K562 (cell line): ENCODE measurements at regions not wholly inside any gene's neighbourhood (a gene's known extent, or its start where the extent isn't known, plus 50 kb on each side); places are given as distances from the start of the nearest gene placed in this dataset.

Experiments used
- ATAC-seq: fragments of 200-7000 bp; cut with Tn5 transposase; 3 replicates; pipeline ENCODE4 v1.9.1; 2020; ENCODE audit warnings: moderate library complexity
- BruUV-seq: library from RNA; stranded (reverse); fragments of 400-500 nt; replicated peaks from 2 replicates; lab custom pipeline; 2021; lab: Mats Ljungman, UMichigan
- CTCF ChIA-PET: fragments of 300-600 bp; formaldehyde crosslinking; extraction: SDS; loops from one replicate; lab custom pipeline; 2021; ENCODE audit warnings: low intra/inter-chr PET ratio; lab: Yijun Ruan, JAX
- POLR2A ChIA-PET: fragments of 300-600, 350-650 bp; sonication (Branson Sonifier 250); formaldehyde crosslinking; extraction: SDS; loops from one replicate; lab custom pipeline; 2021; ENCODE audit warnings: antibody characterized with exemption, inconsistent platforms; lab: Yijun Ruan, JAX
- DNase-seq, 4 experiments: peaks; one replicate each; pipeline versions ENCODE4 v3.0.0 to v3.0.0-alpha.2; 2011 to 2018; ENCODE audit warnings: low spot score in 3 of 4, mixed read lengths in 3 of 4; ENCODE audit errors: extremely low read depth in 1 of 4
- FAIRE-seq: peaks from 2 replicates; lab custom pipeline; 2011; peaks lifted over from hg19 to GRCh38; lab: Jason Lieb, UNC
- H2AFZ ChIP-seq: 2 replicates; pipeline ENCODE4 v1.6.0; 2011; ENCODE audit warnings: low read depth, low read length, control low read depth, inconsistent platforms
- H3K27ac ChIP-seq: fragments of 200-600 bp; 3 replicates; pipeline ENCODE4 v1.8.0; 2011; ENCODE audit warnings: low read depth, mild to moderate bottlenecking, control low read depth, inconsistent platforms, low read length, moderate library complexity, mixed read lengths; ENCODE audit errors: extremely low read depth
- H3K27me3 ChIP-seq, 2 experiments: fragments of 300-600 bp in 1 of 2; 2 replicates in 1 of 2; 3 replicates in 1 of 2; pipeline versions ENCODE4 v1.6.0 to v1.8.0; 2011; ENCODE audit warnings: inconsistent platforms in 2 of 2, low read length in 2 of 2, mild to moderate bottlenecking in 1 of 2, mixed read lengths in 1 of 2, moderate library complexity in 1 of 2; ENCODE audit not compliant: control insufficient read depth in 2 of 2, insufficient read depth in 2 of 2
- H3K36me3 ChIP-seq: fragments of 300-600 bp; 3 replicates; pipeline ENCODE4 v1.8.0; 2011; ENCODE audit warnings: mild to moderate bottlenecking, low read length, inconsistent platforms; ENCODE audit not compliant: control insufficient read depth, insufficient read depth
- H3K4me1 ChIP-seq, 2 experiments: fragments of 200-600 bp in 1 of 2; replicated peaks in 1 of 2; 2 replicates in 1 of 2; 3 replicates in 1 of 2; pipeline versions ENCODE4 v1.5.1 to v1.8.0; 2011; ENCODE audit warnings: inconsistent platforms in 2 of 2, low read length in 2 of 2, mild to moderate bottlenecking in 1 of 2, mixed read lengths in 1 of 2, moderate library complexity in 1 of 2; ENCODE audit not compliant: control insufficient read depth in 2 of 2, insufficient read depth in 2 of 2
- H3K4me2 ChIP-seq: 2 replicates; pipeline ENCODE4 v1.6.1; 2011; ENCODE audit warnings: low read length, control low read depth, inconsistent platforms, mixed read lengths; ENCODE audit not compliant: insufficient read depth
- H3K4me3 ChIP-seq: fragments of 200-600 bp; sonication (generic), shearing (Covaris generic); 2 replicates; pipeline ENCODE4 v1.5.1; 2016; ENCODE audit warnings: control low read depth, inconsistent platforms
- H3K79me2 ChIP-seq: fragments of 200-600 bp; 3 replicates; pipeline ENCODE4 v1.8.0; 2011; ENCODE audit warnings: low read length, inconsistent platforms; ENCODE audit not compliant: control insufficient read depth, insufficient read depth
- H3K9ac ChIP-seq, 2 experiments: 2 replicates each; pipeline versions ENCODE4 v1.6.0 to v1.6.1; 2011; ENCODE audit warnings: low read depth in 2 of 2, low read length in 2 of 2, control low read depth in 1 of 2, inconsistent platforms in 1 of 2, mild to moderate bottlenecking in 1 of 2, mixed read lengths in 1 of 2; ENCODE audit not compliant: insufficient read depth in 1 of 2
- H3K9me1 ChIP-seq: one replicate; pipeline ENCODE4 v1.6.0; 2011; ENCODE audit warnings: inconsistent platforms, mild to moderate bottlenecking, low read length, moderate library complexity; ENCODE audit not compliant: control insufficient read depth, insufficient read depth
- H3K9me3 ChIP-seq: replicated peaks from 2 replicates; pipeline ENCODE4 v1.5.1; 2011; ENCODE audit warnings: low read depth, low read length, inconsistent platforms; ENCODE audit not compliant: control insufficient read depth, insufficient read depth
- H4K20me1 ChIP-seq: replicated peaks from 2 replicates; pipeline ENCODE4 v1.6.1; 2011; ENCODE audit warnings: low read length, inconsistent platforms, mixed read lengths; ENCODE audit not compliant: control insufficient read depth, insufficient read depth
- KLF1 ChIP-seq: fragments of 450-650 bp; IDR thresholded peaks from 2 replicates; pipeline ENCODE4 v1.6.1; 2016; ENCODE audit warnings: missing genetic modification characterization, missing compliant biosample characterization
- RCOR1 ChIP-seq, 2 experiments: IDR thresholded peaks; 2 replicates each; pipeline ENCODE4 v1.6.1; 2012; ENCODE audit warnings: low read depth in 2 of 2, low read length in 2 of 2, borderline replicate concordance in 1 of 2, improper control_type of control experiment in 1 of 2
- SUPT5H ChIP-seq: fragments of 450-650 bp; IDR thresholded peaks from 2 replicates; pipeline ENCODE4 v1.6.1; 2016
- TEAD1 ChIP-seq, 2 experiments: fragments of 450-650 bp in 1 of 2; sonication (generic) in 1 of 2; formaldehyde crosslinking; IDR thresholded peaks; 2 replicates each; pipeline versions ENCODE4 v1.4.0 to v1.8.0; 2020 to 2022; ENCODE audit warnings: mild to moderate bottlenecking in 2 of 2, missing genetic modification reagents in 1 of 2
- YY1 ChIP-seq, 3 experiments: IDR thresholded peaks; 2 replicates each; pipeline ENCODE4 v1.6.1; 2011; ENCODE audit warnings: low read length in 2 of 3, mild to moderate bottlenecking in 2 of 3, moderate library complexity in 2 of 3, borderline replicate concordance in 1 of 3, control low read depth in 1 of 3, low read depth in 1 of 3; ENCODE audit not compliant: insufficient read depth in 3 of 3, insufficient replicate concordance in 2 of 3, control insufficient read depth in 1 of 3, insufficient read length in 1 of 3; ENCODE audit errors: extremely low read depth in 1 of 3
- ZBTB7A ChIP-seq: IDR thresholded peaks from 2 replicates; pipeline ENCODE4 v1.6.1; 2011; ENCODE audit warnings: low read depth, mild to moderate bottlenecking, low read length, moderate library complexity, borderline replicate concordance; ENCODE audit not compliant: control insufficient read depth
- ZC3H11A ChIP-seq: IDR thresholded peaks from 2 replicates; pipeline ENCODE4 v1.6.1; 2012; ENCODE audit warnings: low read depth, low read length, improper control_type of control experiment
- ZNF785 ChIP-seq: fragments of 250-450 bp; sonication (Bioruptor Pico); IDR thresholded peaks from 2 replicates; pipeline ENCODE4 v1.4.0; 2020; ENCODE audit warnings: mild to moderate bottlenecking
- WGBS: fragments of 100-300 bp; shearing (Covaris generic); methylation state at CpG from one replicate; pipeline ENCODE4 v1.1.6; 2016; ENCODE audit warnings: low coverage, mixed read lengths; ENCODE audit not compliant: insufficient coverage; ENCODE audit errors: missing lambda C conversion rate; 5-methylcytosine and 5-hydroxymethylcytosine counted together
- in situ Hi-C: fragments of 300-500 bp; cut with MboI; formaldehyde crosslinking; loops from 4 replicates; pipeline ENCODE4 v1.15.0; 2018; ENCODE audit warnings: inconsistent platforms, mixed read lengths
- intact Hi-C: fragments of 100-400 bp; cut with micrococcal nuclease; formaldehyde crosslinking; loops from 2 replicates; pipeline ENCODE4 v1.14.2; 2022
- TF ChIP-seq, protein P1 (sequence below): sonication (generic); formaldehyde crosslinking; IDR thresholded peaks from 2 replicates; pipeline ENCODE4 v1.9.0; 2022; ENCODE audit warnings: mild to moderate bottlenecking, missing genetic modification reagents
- TF ChIP-seq, protein P2 (sequence below): fragments of 450-650 bp; conservative IDR thresholded peaks from 2 replicates; pipeline ENCODE4 v1.6.1; 2016; ENCODE audit warnings: missing genetic modification characterization, low read depth, mild to moderate bottlenecking, control low read depth, missing compliant biosample characterization
- TF ChIP-seq, protein P3 (sequence below): fragments of 450-650 bp; IDR thresholded peaks from 2 replicates; pipeline ENCODE4 v1.7.1; 2018; ENCODE audit warnings: mild to moderate bottlenecking, low read depth; ENCODE audit not compliant: partially characterized antibody

DNA sequence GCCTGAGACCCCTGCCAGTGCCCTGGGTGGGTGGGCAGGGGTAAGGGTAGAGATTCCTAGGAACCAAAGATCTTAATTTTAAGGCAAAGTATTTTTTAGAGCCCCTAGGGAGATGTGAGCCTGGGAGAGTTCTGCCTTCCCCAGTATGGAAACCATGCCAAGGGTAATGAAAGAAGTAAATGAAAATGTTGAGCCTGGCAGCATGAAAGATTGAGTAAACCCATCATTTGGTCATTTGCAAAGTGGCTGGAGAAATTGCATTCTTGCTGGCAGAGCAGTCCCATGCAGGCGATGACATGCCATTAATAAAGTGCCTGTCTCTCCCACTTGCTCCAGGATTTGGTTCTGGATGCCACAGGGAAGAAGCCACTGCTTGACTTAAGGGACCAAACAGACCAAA lies 60.7 kb upstream of the GPC4 start:
- no peaks in the 10 kb centered on the region for H3K36me3 ChIP-seq
- TF ChIP-seq YY1 (IDR thresholded peaks at IDR 0.05; ENCODE audit: borderline replicate concordance in 1 of 3, control insufficient read depth in 1 of 3, extremely low read depth in 1 of 3, insufficient read depth in 3 of 3, insufficient read length in 1 of 3, insufficient replicate concordance in 2 of 3, low read depth in 1 of 3, low read length in 2 of 3) = no peak
- no peak for TF ChIP-seq KLF1
- TF ChIP-seq ZNF785 (CRISPR knock-in tag) = no peak
- no peak for ATAC-seq

DNA sequence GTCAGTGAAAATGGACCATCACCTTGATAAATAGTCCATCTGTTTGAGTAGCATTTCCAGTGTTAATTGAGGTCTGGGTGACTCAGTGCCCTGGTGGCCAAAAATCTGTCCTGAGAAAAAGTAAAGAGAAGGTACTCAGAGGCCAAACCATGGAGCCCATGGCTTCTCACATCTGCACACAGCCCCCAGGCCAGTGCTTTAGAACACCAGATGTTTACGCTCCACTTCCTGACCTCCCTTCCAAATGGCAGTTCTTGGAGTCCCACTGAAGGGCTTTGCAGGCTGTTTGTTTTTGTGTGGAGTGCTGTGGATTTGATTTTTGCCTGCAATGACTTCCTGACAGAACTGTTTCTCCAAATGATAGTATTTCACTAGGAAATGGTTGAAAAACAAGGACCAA lies 60.2 kb upstream of the GPC4 start:
- H3K9ac ChIP-seq = no peak overlapping the region
- ChIA-PET CTCF (no interaction called here), POLR2A (no interaction called here)
- H3K4me3 ChIP-seq = no peak overlapping the region
- intact Hi-C loops (no loop called here), in situ Hi-C loops (no loop called here)
- H2AFZ ChIP-seq = no peak overlapping the region
- no peak overlapping the region for H3K4me2 ChIP-seq
- no peaks in the 10 kb centered on the region for H4K20me1 ChIP-seq
- H3K27me3 ChIP-seq = no peaks in the 10 kb centered on the region
- BruUV-seq = no TSS peak
- no peaks in the 10 kb centered on the region for H3K9me1 ChIP-seq
- FAIRE-seq (no peak), ATAC-seq (no peak), DNase-seq (no peak)
- 0% methylated on average over 1 of the region's 1 CpG for WGBS
- no peaks in the 10 kb centered on the region for H3K36me3 ChIP-seq
- H3K9me3 ChIP-seq = no peaks in the 10 kb centered on the region
- no peak overlapping the region for H3K27ac ChIP-seq
- no peaks in the 10 kb centered on the region for H3K79me2 ChIP-seq
- H3K4me1 ChIP-seq = no peaks in the 10 kb centered on the region
- TF ChIP-seq ZBTB7A = no peak
- TF ChIP-seq, protein P1, sequence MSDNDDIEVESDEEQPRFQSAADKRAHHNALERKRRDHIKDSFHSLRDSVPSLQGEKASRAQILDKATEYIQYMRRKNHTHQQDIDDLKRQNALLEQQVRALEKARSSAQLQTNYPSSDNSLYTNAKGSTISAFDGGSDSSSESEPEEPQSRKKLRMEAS (CRISPR knock-in tag) = no peak
- TF ChIP-seq TEAD1 (CRISPR knock-in tag; IDR thresholded peaks at IDR 0.05) = no peak
- no peak for TF ChIP-seq SUPT5H
- TF ChIP-seq ZC3H11A = no peak
- TF ChIP-seq RCOR1 (IDR thresholded peaks at IDR 0.05; ENCODE audit: borderline replicate concordance in 1 of 2, low read depth in 2 of 2, low read length in 2 of 2) = no peak
- TF ChIP-seq, protein P2, sequence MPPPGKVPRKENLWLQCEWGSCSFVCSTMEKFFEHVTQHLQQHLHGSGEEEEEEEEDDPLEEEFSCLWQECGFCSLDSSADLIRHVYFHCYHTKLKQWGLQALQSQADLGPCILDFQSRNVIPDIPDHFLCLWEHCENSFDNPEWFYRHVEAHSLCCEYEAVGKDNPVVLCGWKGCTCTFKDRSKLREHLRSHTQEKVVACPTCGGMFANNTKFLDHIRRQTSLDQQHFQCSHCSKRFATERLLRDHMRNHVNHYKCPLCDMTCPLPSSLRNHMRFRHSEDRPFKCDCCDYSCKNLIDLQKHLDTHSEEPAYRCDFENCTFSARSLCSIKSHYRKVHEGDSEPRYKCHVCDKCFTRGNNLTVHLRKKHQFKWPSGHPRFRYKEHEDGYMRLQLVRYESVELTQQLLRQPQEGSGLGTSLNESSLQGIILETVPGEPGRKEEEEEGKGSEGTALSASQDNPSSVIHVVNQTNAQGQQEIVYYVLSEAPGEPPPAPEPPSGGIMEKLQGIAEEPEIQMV (tag) = no peak
- TF ChIP-seq, protein P3, sequence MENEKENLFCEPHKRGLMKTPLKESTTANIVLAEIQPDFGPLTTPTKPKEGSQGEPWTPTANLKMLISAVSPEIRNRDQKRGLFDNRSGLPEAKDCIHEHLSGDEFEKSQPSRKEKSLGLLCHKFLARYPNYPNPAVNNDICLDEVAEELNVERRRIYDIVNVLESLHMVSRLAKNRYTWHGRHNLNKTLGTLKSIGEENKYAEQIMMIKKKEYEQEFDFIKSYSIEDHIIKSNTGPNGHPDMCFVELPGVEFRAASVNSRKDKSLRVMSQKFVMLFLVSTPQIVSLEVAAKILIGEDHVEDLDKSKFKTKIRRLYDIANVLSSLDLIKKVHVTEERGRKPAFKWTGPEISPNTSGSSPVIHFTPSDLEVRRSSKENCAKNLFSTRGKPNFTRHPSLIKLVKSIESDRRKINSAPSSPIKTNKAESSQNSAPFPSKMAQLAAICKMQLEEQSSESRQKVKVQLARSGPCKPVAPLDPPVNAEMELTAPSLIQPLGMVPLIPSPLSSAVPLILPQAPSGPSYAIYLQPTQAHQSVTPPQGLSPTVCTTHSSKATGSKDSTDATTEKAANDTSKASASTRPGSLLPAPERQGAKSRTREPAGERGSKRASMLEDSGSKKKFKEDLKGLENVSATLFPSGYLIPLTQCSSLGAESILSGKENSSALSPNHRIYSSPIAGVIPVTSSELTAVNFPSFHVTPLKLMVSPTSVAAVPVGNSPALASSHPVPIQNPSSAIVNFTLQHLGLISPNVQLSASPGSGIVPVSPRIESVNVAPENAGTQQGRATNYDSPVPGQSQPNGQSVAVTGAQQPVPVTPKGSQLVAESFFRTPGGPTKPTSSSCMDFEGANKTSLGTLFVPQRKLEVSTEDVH = no peak

More for the DNA sequence above, 60.7 kb upstream of the GPC4 start:
- Histone ChIP-seq H2AFZ (no peak overlapping the region), H3K4me2 (no peak overlapping the region), H3K9me3 (no peaks in the 10 kb centered on the region), H3K9me1 (no peaks in the 10 kb centered on the region), H3K4me3 (no peak overlapping the region), H3K79me2 (no peaks in the 10 kb centered on the region), H3K27ac (no peak overlapping the region), H4K20me1 (no peaks in the 10 kb centered on the region), H3K9ac (no peak overlapping the region), H3K27me3 (no peaks in the 10 kb centered on the region), H3K4me1 (no peaks in the 10 kb centered on the region)
- in situ Hi-C loops = no loop called here
- ChIA-PET POLR2A (no interaction called here), CTCF (no interaction called here)
- DNase-seq = no peak
- no peak for FAIRE-seq
- no TSS peak for BruUV-seq
- WGBS = 0% methylated on average over 1 of the region's 1 CpG
- intact Hi-C loops = no loop called here
